Fibroblast of lung (primary cell): ENCODE measurements at regions not wholly inside any gene's neighbourhood (a gene's known extent, or its start where the extent isn't known, plus 50 kb on each side); places are given as distances from the start of the nearest gene placed in this dataset.

Experiments
- CTCF ChIP-seq, 2 donors: IDR thresholded peaks in 1 of 2; conservative IDR thresholded peaks in 1 of 2; 1 replicate in 1 of 2; 2 replicates in 1 of 2; pipeline ENCODE4 v1.5.1; 2011 to 2012; ENCODE audit warnings: low read length in 2 of 2, control low read depth in 1 of 2, inconsistent platforms in 1 of 2, low read depth in 1 of 2, mild to moderate bottlenecking in 1 of 2
- EZH2 ChIP-seq: IDR thresholded peaks from 2 replicates; pipeline ENCODE4 v1.5.1; 2012; ENCODE audit warnings: low read length, control low read depth, mild to moderate bottlenecking; ENCODE audit errors: missing control alignments

GRCh38 chr3:189070965-189071364, 100.8 kb upstream of the TPRG1 start:
- no peak for TF ChIP-seq CTCF (conservative IDR thresholded peaks at IDR 0.05 in 1 of 2, IDR thresholded peaks at IDR 0.05 in 1 of 2; ENCODE audit: low read depth in 1 of 2, low read length in 2 of 2)
- no peak for TF ChIP-seq EZH2
